ENCODE measurements at regions not wholly inside any gene's neighbourhood (a gene's known extent, or its start where the extent isn't known, plus 50 kb on each side); places are given as distances from the start of the nearest gene placed in this dataset.

GRCh38 chr5:53429706-53430105 lies 50.7 kb upstream of the FST start:
- no peak overlapping the region for H3K27ac ChIP-seq
- TF ChIP-seq POLR2A (IDR thresholded peaks at IDR 0.05): no peak
- no peaks in the 10 kb centered on the region for H3K27me3 ChIP-seq
- H3K36me3 ChIP-seq: no peaks in the 10 kb centered on the region
- H3K9me3 ChIP-seq: no peaks in the 10 kb centered on the region
- H3K4me1 ChIP-seq: no peaks in the 10 kb centered on the region
- H3K4me3 ChIP-seq: no peak overlapping the region
- no peak for DNase-seq

GRCh38 chr5:53430618-53431252 lies 49.7 kb upstream of the FST start:
- no peaks in the 10 kb centered on the region for H3K36me3 ChIP-seq
- H3K27me3 ChIP-seq: no peaks in the 10 kb centered on the region
- H3K4me1 ChIP-seq: no peaks in the 10 kb centered on the region
- no peak for TF ChIP-seq POLR2A (IDR thresholded peaks at IDR 0.05)
- TF ChIP-seq, protein P1, sequence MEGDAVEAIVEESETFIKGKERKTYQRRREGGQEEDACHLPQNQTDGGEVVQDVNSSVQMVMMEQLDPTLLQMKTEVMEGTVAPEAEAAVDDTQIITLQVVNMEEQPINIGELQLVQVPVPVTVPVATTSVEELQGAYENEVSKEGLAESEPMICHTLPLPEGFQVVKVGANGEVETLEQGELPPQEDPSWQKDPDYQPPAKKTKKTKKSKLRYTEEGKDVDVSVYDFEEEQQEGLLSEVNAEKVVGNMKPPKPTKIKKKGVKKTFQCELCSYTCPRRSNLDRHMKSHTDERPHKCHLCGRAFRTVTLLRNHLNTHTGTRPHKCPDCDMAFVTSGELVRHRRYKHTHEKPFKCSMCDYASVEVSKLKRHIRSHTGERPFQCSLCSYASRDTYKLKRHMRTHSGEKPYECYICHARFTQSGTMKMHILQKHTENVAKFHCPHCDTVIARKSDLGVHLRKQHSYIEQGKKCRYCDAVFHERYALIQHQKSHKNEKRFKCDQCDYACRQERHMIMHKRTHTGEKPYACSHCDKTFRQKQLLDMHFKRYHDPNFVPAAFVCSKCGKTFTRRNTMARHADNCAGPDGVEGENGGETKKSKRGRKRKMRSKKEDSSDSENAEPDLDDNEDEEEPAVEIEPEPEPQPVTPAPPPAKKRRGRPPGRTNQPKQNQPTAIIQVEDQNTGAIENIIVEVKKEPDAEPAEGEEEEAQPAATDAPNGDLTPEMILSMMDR (IDR thresholded peaks at IDR 0.05): peak in 4 of 6 experiments; percentile 12 to 37 (median 24)
- H3K9me3 ChIP-seq: no peaks in the 10 kb centered on the region
- H3K27ac ChIP-seq: no peak overlapping the region
- no peak overlapping the region for H3K4me3 ChIP-seq
- DNase-seq: no peak

Data from Peyer's patch (tissue), 4 donors.